Adrenal gland (tissue), 9 donors: ENCODE measurements at regions not wholly inside any gene's neighbourhood (a gene's known extent, or its start where the extent isn't known, plus 50 kb on each side); places are given as distances from the start of the nearest gene placed in this dataset.

Source experiments
- DNase-seq, 7 donors: peaks; one replicate each; pipeline ENCODE4 v3.0.0-alpha.2; 2019 to 2020
- H3K27ac ChIP-seq, 5 donors: fragments of 200-600 bp; sonication (generic) in 4 of 5; 1 replicate in 3 of 5; 2 replicates in 2 of 5; pipeline versions ENCODE4 v1.5.1 to v1.8.0; 2016 to 2020; ENCODE audit warnings: mild to moderate bottlenecking in 1 of 5
- H3K27me3 ChIP-seq: fragments of 200-600 bp; 2 replicates; pipeline ENCODE4 v1.8.0; 2021
- H3K36me3 ChIP-seq, 2 donors: fragments of 200-600 bp; replicated peaks in 1 of 2; 1 replicate in 1 of 2; 2 replicates in 1 of 2; pipeline versions ENCODE4 v1.5.1 to v1.8.0; 2018 to 2022
- H3K4me1 ChIP-seq, 2 donors: fragments of 200-600 bp; replicated peaks in 1 of 2; 1 replicate in 1 of 2; 2 replicates in 1 of 2; pipeline versions ENCODE4 v1.5.1 to v1.8.0; 2018 to 2021
- H3K4me3 ChIP-seq, 4 donors: fragments of 200-600 bp; sonication (generic) in 3 of 4; one replicate each; pipeline ENCODE4 v1.5.1; 2016 to 2018
- H3K9me3 ChIP-seq, 3 donors: fragments of 200-600 bp; sonication (generic) in 1 of 3; replicated peaks in 1 of 3; 1 replicate in 2 of 3; 2 replicates in 1 of 3; pipeline versions ENCODE4 v1.5.1 to v1.8.0; 2016 to 2021
- CTCF ChIP-seq, 6 experiments: fragments of 450-650 bp in 4 of 6; fragments of 200-600 bp in 2 of 6; sonication (generic) in 1 of 6; IDR thresholded peaks; 1 replicate in 5 of 6; 2 replicates in 1 of 6; pipeline versions ENCODE4 v1.5.1 to v1.8.0; 2016 to 2021; ENCODE audit warnings: antibody characterized with exemption in 6 of 6, mild to moderate bottlenecking in 2 of 6, moderate library complexity in 1 of 6
- POLR2A ChIP-seq, 2 donors: fragments of 450-650 bp; IDR thresholded peaks; one replicate each; pipeline ENCODE4 v1.6.1; 2017; ENCODE audit warnings: antibody characterized with exemption in 2 of 2, mild to moderate bottlenecking in 2 of 2, moderate library complexity in 1 of 2
- WGBS, 4 donors: extraction: QIAGEN DNeasy Blood & Tissue Kit in 2 of 4; methylation state at CpG; one replicate each; pipeline versions ENCODE4 v1.1.5 to v1.1.7; 2013 to 2017; 5-methylcytosine and 5-hydroxymethylcytosine counted together
- intact Hi-C, 2 donors: fragments of 100-400 bp; cut with DNase I; formaldehyde crosslinking; loops; one replicate each; pipeline versions ENCODE4 v1.14.1 to v1.15.0; 2022 to 2023
- donor health status: healthy with polysubstance abuse.
- donor health status: Bipolar disorder and iron deficiency.
- donor health status: DM: yes; HTN: yes; CAD: no.
- donor health status: DM: no; HTN: no; CAD: no.
- donor health status: DM: no; HTN: no; CAD: no.

- Histone ChIP-seq H3K9me3 (no peaks in the 10 kb centered on the region), H3K4me1 (peaks cover 0 to 12% of the 10 kb centered on the region in 2 donors), H3K36me3 (no peaks in the 10 kb centered on the region), H3K27ac (no peak overlapping the region), H3K4me3 (peak overlapping the region in 1 of 4 donors; percentile 10), H3K27me3 (no peaks in the 10 kb centered on the region)
- no peak for TF ChIP-seq CTCF (IDR thresholded peaks at IDR 0.05)
- no peak for TF ChIP-seq POLR2A (IDR thresholded peaks at IDR 0.05)
- intact Hi-C loops, result no loop called here
- DNase-seq, result no peak
- WGBS, 4 donors, result 56 to 75% (median 59%) methylated on average over 1 of the region's 1 CpG
These were observed 396.5 kb downstream of the MLLT3 start for GRCh38 chr9:20225826-20226225.

GRCh38 chr9:20224756-20225155, 397.5 kb downstream of the MLLT3 start:
- H3K27me3 ChIP-seq, result no peaks in the 10 kb centered on the region
- H3K4me1 ChIP-seq, result peaks cover 0 to 12% of the 10 kb centered on the region in 2 donors
- DNase-seq, result no peak
- H3K27ac ChIP-seq, result no peak overlapping the region
- no peak for TF ChIP-seq CTCF (IDR thresholded peaks at IDR 0.05)
- no peak for TF ChIP-seq POLR2A (IDR thresholded peaks at IDR 0.05)
- no peak overlapping the region for H3K4me3 ChIP-seq
- no peaks in the 10 kb centered on the region for H3K9me3 ChIP-seq
- 9 to 48% (median 36%) methylated on average over 1 of the region's 1 CpG for WGBS, 4 donors
- H3K36me3 ChIP-seq, result no peaks in the 10 kb centered on the region
- intact Hi-C loops, result no loop called here

- no peaks in the 10 kb centered on the region for H3K4me1 ChIP-seq
- intact Hi-C loops, result no loop called here
These were observed 402.0 kb downstream of the MLLT3 start for GRCh38 chr9:20220286-20220685.

GRCh38 chr9:20219437-20219836, 402.9 kb downstream of the MLLT3 start:
- TF ChIP-seq CTCF (IDR thresholded peaks at IDR 0.05) (no peak), POLR2A (IDR thresholded peaks at IDR 0.05) (no peak)
- Histone ChIP-seq H3K27ac (no peak overlapping the region), H3K36me3 (no peaks in the 10 kb centered on the region), H3K4me1 (no peaks in the 10 kb centered on the region), H3K4me3 (no peak overlapping the region), H3K9me3 (no peaks in the 10 kb centered on the region), H3K27me3 (no peaks in the 10 kb centered on the region)
- no peak for DNase-seq
- WGBS, 4 donors, result 66 to 76% (median 69%) methylated on average over 5 of the region's 5 CpGs
- intact Hi-C loops, result no loop called here

More at GRCh38 chr9:20220286-20220685, 402.0 kb downstream of the MLLT3 start:
- no peaks in the 10 kb centered on the region for H3K36me3 ChIP-seq
- no peak overlapping the region for H3K4me3 ChIP-seq
- no peak overlapping the region for H3K27ac ChIP-seq
- DNase-seq, result no peak
- TF ChIP-seq POLR2A (IDR thresholded peaks at IDR 0.05) (no peak), CTCF (IDR thresholded peaks at IDR 0.05) (no peak)
- no peaks in the 10 kb centered on the region for H3K9me3 ChIP-seq
- H3K27me3 ChIP-seq, result no peaks in the 10 kb centered on the region
- WGBS, 4 donors, result 77 to 81% (median 80%) methylated on average over 3 of the region's 3 CpGs
